Endothelial cell of umbilical vein (primary cell): ENCODE measurements at regions not wholly inside any gene's neighbourhood (a gene's known extent, or its start where the extent isn't known, plus 50 kb on each side); places are given as distances from the start of the nearest gene placed in this dataset.

Source experiments
- CTCF ChIP-seq, 2 donors: IDR thresholded peaks; 1 replicate in 1 of 2; 2 replicates in 1 of 2; pipeline ENCODE4 v1.5.1; 2011; ENCODE audit warnings: low read length in 2 of 2, mild to moderate bottlenecking in 2 of 2, moderate library complexity in 2 of 2, control low read depth in 1 of 2, inconsistent platforms in 1 of 2, low read depth in 1 of 2; ENCODE audit not compliant: insufficient read depth in 1 of 2; ENCODE audit errors: extremely low read depth in 1 of 2
- EZH2 ChIP-seq: IDR thresholded peaks from 2 replicates; pipeline ENCODE4 v1.6.1; 2012; ENCODE audit warnings: borderline replicate concordance, low read depth, mild to moderate bottlenecking, moderate library complexity, low read length, inconsistent platforms; ENCODE audit not compliant: severe bottlenecking
- MAX ChIP-seq: IDR thresholded peaks from 2 replicates; pipeline ENCODE4 v1.6.1; 2011; ENCODE audit not compliant: insufficient read depth, insufficient read length
- MYC ChIP-seq: IDR thresholded peaks from one replicate; pipeline ENCODE4 v1.6.1; 2011; ENCODE audit warnings: mild to moderate bottlenecking, low read depth, low read length
- POLR2A ChIP-seq: IDR thresholded peaks from 2 replicates; pipeline ENCODE4 v1.6.1; 2012; ENCODE audit warnings: low read depth, mild to moderate bottlenecking, control low read depth, low read length
- POLR2AphosphoS5 ChIP-seq: IDR thresholded peaks from 2 replicates; pipeline ENCODE4 v1.6.1; 2012; ENCODE audit warnings: low read depth, mild to moderate bottlenecking, control low read depth, low read length, moderate library complexity; ENCODE audit not compliant: insufficient read depth

GRCh38 chr3:117602058-117602644, 892.6 kb downstream of the TUSC7 start:
- TF ChIP-seq CTCF (IDR thresholded peaks at IDR 0.05; ENCODE audit: extremely low read depth in 1 of 2, insufficient read depth in 1 of 2, low read depth in 1 of 2, low read length in 2 of 2) (no peak), MYC (no peak), POLR2AphosphoS5 (no peak), EZH2 (no peak), POLR2A (no peak), MAX (no peak)
